Activated CD4-positive, alpha-beta T cell treated with anti-CD3 and anti-CD28 coated beads, Interleukin-2, Interleukin-4, amounts not matched to agents 100 ng/mL and 50 ng/mL, durations not matched to agents 16 hours and 8 hours (primary cell): ENCODE measurements at regions not wholly inside any gene's neighbourhood (a gene's known extent, or its start where the extent isn't known, plus 50 kb on each side); places are given as distances from the start of the nearest gene placed in this dataset.
"Not testable (repeated sequence)": the region's sequence is repeated elsewhere in the genome, so short reads cannot be mapped to it uniquely, and the experiment has no call there.

ENCODE experiments used
- DNase-seq: peaks from one replicate; pipeline ENCODE4 v3.0.0-alpha.2; 2020; ENCODE audit warnings: low spot score

DNA sequence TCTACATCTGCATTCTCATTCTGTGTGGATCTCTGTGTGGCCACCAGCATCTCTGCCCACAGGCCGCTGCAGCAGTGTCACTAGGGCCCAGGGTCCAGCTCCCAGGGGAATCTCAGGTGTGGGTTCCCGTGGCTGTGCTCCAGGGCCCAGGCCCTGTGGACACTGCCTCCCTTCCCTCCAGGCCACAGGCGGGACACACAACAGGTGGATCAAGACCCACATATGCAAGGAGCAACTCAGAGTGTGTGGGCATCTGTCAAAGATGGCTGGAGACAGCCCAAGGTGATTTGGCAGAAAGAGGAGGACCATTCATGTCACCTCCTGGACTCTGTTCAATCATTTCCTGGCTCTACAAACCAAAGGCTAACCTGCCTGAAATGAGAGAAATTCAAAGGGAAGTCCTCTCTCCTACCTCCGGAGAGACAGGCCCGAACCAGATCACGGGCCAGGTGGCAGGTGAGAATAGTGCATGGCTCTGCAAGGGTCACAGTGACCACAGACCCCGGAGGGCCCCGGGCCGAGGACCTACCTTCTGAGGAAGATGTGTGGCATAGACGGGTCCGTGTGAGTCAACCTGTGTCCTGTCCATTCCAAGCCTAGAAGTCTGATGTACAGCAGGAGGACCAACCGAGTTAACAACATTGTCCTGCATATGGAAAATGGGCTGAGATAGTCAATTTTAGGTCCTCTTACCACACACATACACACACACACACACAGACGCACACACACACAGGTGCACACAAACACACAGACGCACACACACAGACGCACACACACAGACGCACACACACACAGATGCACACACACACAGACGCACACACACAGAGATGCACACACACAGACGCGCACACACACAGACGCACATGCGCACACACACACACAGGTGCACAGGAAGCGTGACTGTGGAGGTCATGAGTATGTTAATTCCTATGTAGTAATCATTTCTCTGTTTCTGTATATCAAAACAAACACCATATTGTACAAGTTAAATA is 1068.5 kb downstream of the BRD1 start:
- no peak for DNase-seq

DNA sequence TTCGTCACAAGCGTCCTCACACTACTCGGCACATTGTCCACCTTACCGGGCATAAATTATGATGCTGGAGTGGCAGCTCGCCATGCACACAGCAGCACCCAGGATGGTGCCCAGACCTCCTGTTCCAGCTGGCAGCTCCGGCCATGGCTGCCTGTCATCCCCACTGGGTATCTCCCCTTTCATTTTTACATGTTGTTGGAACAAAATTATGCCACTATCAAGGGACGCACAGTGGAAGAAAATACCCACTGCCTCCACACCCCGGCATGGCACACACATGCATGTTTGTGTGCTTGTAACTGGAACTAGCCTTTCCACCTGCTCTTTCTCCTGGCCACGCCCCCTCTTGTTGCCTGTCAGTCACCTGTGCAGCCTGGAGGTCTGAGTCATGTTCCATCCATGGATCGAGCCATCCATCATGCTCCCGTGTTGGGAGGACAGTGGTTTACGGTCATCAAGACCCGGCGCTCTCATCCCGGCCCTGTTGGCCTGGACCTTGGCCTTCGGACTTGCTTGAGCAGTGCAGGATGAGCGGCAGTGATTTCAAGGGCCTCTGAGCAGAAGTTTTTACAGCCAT is 1069.6 kb downstream of the BRD1 start:
- no peak for DNase-seq

DNA sequence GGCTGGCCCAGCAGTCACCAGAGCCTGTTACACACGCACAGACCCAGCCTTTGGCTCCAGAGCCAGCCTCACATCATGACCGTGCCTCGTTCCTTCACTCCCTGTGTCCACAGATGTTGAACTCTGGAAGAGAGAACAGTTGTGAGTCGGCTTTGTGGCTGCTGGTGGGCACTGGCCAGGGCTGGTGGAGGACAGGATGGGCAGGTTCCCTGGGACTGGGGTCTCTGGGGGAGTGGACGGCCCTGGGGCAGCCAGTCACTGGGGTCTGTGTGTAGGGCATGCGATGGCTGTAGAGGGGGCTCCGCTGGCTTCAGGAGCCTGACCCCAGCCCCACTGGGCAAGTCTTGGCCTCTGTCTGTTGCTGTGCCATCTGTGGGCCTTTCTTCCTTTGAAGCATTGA is 1070.1 kb downstream of the BRD1 start:
- no peak for DNase-seq

DNA sequence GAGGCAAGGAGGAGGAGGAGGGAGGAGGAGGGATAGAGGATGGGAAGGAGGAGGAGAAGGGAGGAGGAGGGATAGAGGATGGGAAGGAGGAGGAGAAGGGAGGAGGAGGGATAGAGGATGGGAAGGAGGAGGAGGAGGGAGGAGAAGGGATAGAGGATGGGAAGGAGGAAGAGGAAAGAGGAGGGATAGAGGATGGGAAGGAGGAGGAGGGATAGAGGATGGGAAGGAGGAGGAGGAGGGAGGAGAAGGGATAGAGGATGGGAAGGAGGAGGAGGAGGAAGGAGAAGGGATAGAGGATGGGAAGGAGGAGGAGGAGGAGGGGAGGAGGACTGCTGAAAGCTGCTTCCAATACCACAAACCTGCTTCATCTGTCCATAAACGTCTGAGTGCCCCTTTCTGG is 1070.5 kb downstream of the BRD1 start:
- DNase-seq = not testable (repeated sequence)

DNA sequence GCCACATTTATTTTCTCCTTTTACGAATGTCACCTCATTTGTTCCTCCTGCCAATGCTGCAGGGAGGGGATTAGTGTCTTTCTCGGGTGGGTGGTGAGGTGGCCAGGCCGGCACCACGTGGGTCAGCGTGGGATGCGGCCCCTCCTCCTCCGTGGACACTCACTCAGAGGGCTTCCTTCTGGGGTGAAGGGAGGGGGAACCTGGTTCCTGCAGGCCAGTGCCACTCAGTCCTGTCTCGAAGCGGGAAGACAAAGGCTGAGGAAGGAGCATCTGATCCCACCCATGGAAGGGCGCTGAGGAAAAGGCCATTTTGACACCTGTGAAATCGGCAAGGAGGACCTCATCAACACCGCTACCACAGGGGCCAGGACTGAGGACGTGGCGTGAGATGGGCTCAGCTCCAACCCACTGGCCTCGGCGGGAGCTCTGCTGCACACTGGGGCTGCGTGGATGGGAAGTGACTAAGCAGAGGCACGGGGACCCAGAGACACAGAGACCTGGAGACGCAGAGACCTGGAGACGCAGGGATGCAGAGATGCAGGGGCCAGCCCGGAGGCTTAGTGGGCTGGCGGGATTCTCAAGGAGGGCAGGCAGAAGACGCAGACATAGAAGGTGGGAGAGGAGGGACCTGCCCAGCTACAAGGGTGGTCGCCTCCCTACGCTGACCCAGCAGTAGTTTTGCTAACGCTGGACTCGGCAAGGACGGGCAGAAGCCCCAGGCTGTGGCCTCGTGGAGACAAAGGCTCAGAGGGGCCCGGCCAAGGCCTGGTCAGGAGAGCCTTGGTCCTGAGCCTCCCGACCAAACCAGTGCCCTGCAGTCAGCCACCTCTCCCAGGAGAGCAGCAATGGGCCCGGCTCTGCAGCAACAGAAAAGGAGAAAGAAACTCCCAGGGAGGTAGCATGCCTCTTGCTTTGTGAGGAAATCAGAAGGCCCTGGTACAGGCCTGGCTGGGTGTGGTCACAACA is 1071.2 kb downstream of the BRD1 start:
- no peak for DNase-seq

DNA sequence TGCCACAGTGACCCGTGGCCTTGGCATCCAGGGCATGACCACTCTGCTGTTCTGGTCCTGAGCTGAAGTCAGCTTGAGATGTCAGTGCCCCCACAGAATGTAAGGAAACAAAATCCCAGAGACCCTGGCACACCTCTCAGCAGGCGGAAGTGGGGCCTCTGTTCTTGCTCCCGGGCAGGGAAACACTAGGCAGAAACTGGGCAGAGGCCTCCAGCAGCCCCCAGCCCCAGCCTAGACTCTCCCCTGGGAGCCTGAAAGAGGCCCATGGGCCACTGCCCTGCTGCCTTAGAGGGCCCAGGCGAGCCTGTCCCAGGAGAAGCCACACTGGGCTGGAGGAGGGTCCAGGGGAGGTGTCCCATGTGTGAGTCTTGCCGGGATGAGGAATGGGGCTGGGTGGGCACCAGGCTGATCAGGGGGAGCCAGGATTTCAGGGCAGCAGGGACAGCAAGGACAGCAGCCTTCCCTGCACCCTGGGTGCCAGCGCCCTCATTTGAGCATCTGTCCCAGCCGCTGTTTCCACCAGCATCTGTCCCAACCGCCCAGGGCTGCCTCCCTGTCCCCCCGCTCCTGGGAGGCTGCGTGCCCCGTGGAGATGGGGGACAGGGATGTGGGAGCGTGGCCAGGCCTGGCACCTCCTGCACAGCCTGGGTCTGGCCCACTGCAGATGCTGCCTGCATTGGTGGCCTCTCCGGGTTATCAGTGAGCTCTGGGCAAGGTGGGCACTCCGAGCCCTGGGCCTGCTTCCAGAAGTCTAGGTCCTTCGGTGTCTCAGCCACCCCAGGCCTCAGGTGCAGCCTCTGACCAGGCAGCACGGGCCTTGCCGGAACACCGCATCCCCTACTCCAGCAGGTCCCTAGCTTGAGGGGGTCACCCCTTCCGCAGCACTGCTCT is 1072.4 kb downstream of the BRD1 start:
- DNase-seq = no peak

DNA sequence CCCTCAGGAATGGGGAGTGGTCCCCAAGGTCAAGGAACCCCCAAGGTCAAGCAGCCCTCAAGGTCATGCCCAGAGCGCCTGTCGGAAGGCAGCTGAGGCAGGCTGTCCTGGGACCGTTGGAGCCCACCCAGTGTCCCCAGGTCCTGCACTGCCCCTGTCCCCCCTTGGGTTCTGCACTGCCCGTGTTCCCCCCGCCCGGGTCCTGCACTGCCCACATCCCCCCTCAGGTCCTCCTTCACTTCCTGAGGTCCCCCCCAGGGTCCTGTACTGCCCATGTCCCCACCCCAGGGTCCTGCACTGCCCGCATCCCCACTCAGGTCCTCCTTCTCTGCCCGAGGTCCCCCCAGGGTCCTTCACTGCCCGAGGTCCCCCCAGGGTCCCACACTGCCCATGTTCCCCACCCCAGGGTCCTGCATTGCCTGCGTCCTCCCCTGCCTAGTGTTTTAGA is 1073.0 kb downstream of the BRD1 start:
- no peak for DNase-seq

DNA sequence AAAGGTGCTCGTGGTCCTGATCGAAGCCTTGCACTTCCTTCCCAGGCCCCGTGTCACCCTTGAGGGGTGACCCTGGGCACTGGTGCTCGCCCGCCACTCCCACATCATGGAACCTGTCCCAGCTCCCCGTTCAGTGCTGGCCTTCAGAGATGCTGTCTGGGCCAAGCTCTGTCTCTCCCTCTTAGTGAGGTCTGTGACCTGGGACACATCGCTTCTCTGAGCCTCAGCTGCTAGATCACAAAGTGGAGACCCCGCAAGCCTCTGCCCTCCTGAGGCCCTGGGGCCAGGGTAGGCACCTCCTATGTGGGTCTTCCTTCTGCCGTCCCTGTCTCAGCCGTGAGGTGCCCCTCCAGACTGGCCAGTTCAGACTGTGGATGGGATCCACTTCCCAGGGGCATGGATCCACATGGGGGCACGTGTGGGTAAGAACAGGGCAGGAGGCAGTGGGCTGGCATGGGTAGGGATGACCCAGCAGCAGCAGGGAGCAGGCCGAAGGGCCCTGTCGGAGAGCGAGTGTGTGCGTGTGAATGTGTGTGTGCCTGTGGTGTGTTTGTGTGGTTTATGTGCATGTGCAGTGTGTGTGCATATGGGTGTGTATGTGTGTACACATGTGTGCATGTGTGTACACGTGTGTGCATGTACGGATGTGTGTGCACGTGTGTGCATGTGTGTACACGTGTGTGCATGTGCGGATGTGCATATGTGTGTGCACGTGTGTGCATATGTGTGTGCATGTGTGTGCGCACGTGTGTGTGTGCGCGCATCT is 1073.7 kb downstream of the BRD1 start:
- DNase-seq = no peak

DNA sequence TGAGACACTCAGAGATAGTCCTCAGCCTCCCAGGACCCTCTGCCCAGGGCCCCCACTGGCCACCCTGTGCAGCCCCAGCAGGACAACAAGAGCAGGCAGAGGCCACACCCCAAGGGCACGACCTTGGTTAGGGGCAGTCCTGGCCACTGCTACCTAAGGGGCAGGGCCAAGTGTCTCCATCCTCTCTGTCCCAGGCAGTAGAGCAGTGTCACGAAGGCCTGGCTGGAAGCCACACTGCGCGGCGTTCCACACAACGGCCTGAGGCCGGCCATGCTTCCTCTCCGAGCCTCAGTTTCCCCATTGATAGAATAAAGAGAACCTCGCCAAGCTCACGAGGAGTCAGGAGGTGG is 1074.3 kb downstream of the BRD1 start:
- DNase-seq = no peak

DNA sequence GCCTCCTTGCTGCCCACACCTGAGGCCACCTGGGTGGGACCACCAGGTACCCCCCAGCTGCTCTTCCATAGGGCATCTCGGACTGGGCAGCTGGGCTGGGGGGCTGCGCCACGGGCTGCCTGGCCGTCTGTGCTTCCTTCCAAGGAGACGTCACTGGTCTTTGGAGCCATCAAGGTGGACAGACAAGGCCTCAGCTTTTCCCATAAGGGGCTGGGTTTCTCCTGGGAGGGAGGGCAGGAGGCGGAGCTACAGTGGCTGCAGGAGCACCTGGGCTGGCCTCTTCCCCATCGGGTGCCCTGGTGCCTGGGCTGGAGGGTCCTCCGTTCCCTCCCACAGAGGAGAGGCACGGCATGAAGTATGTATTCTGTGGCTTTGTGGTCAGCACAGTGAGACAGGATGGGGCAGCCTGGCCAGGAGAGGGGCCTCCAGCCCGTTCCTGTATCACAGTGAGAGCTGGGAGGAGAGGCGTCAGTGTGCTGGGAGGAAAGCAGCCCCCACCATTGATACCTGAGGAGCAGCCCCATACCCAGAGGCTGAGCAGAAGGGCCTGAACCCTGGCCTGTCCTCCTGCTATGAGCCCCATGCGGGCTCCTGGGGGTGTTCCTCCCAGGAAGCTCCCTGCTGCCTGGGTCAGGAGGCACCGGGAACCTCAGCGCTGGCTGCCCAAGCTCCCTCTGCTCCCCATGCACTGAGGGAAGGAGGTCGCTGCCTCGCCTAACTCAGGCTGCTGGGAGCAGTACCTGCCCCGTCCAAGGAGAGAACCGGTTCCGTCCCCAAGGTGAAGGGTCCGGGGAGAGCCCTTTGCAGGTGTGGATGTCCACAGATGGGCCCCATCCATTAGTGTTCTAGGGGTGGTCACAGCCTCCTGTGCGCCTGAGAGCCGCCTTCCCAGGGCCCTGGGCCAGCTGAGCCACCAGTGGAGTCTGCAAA is 1075.0 kb downstream of the BRD1 start:
- no peak for DNase-seq

DNA sequence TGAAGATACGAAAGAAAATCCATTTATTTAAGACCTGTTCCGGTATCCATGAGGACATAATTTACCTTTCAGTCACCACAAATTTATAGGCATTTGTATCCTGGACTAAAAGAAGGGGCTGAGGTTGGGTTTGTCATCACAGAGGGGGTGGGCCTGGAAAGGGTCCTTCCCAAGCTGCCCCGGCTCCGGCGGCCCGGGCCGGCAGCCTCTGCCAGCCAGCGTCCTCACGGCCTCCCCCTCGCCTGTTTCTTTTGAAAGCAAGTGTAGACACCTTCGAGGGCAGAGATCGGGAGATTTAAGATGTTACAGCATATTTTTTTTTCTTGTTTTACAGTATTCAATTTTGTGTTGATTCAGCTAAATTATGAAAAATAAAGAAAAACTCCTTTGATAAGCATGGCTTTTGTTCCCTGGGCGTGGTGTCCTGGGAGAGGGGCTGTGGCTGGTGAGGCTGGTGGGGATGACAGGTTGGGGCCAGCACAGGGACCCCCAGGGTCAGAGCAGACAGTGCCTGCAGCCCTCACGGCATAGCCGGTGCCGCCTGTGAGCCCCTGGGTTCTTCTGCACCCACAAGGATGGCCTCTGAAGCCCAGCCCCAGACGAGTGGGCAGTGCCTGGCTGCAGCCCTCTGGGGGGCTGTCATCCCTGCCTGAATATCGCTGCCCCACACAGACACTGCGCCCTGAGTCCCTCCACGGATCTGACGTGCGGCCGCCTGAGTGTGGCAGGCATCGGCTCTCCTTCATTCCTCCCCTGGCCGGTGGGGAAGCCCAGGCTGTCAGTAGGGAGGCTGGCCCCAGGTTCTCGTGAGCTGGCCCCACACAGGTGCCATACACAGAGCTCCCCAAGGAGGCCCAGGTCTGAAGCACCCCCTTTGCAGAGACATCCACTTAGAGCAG is 1075.9 kb downstream of the BRD1 start:
- DNase-seq = no peak

DNA sequence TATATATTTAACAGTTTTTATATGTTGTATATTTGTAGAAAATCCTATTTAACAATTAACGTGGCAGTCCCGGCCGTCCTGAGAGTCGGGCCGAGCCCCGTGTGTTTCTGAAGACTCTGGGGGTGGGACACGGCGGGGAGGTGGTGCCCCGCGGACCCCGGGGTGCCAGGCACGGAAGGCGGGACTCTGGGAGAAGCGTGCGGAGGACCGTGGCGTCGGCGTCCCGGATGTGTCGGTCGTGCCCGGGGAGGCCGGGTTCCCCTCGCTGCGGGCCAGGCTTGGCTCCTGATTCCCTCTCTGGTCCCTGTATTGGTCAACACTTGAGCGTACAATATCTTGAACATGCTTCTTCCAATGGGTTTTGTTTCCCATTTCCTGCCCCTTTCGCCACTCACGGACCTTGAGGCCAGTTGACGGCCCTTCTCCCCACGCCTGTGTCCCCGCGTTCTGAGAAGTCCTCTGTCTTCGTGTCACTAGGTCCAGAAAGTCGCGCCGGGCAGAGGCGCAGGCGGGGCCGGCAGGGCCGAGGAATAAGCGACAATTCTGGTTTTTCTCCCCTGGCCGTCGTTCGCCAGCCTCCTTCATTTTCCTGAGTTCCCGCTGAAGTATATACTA is 1076.7 kb downstream of the BRD1 start:
- no peak for DNase-seq

DNA sequence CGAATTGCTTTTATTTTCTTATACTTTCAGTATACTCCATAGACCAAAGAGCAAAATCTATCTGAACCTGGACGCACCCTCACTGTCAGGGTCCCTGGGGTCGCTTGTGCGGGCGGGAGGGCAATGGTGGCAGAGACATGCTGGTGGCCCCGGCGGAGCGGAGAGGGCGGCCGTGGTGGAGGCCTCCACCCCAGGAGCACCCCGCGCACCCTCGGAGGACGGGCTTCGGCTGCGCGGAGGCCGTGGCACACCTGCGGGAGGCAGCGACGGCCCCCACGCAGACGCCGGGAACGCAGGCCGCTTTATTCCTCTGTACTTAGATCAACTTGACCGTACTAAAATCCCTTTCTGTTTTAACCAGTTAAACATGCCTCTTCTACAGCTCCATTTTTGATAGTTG is 1077.4 kb downstream of the BRD1 start:
- no peak for DNase-seq

DNA sequence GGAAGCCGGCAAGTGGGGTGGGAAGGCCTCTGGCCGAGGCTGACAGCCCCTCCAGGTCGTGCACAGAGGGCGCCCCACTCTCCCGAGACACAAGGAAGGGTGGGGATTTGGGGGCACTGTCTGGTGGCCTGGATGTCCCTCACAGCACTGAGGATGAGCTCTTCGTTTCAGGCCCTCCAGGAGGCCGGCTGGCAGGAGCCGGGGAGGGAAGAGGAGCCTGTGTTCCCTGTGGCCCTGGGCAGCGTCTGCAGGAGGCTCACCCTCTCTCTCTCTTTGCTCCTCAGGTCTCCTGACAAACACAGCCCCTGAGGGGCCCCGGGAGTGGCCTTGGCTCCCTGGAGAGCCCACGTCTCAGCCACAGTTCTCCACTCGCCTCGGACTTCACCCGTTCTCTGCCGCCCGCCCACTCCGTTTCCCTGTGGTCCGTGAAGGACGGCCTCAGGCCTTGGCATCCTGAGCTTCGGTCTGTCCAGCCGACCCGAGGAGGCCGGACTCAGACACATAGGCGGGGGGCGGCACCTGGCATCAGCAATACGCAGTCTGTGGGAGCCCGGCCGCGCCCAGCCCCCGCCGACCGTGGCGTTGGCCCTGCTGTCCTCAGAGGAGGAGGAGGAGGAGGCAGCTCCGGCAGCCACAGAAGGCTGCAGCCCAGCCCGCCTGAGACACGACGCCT is 1078.0 kb downstream of the BRD1 start:
- DNase-seq = no peak

DNA sequence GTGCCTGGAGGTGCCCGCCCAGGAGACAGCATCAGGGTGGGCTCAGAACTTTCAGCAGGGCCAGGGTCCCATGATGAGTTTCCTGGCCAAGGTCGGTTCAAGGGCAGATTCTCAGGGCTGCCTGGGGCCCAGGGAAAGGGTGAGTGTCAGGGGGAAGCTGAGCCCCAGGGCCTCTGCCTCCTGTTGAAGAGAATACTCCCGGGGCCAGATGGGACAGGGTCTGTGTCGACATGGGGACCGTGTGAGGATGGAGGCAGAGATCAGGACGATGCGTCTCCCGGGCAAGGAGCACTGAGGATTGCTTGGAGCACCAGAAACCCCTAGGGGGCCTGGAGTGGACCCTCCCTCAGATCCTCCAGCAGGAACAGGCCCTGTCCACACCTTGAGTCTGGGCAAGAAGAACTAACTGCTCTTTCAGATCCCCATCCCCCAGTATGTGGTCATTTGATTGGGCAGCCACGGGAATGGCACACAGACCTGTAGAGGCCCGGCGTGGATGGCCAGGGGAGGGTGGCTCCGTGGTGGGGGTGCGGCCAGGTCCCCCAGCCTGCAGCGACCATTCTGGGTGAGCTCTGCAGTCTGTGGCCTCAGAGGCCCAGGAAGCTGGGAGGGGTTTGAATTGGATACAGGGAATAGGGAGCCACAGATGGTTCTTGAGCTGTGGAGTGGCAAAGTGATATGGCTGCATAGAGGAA is 1078.7 kb downstream of the BRD1 start:
- DNase-seq = no peak

DNA sequence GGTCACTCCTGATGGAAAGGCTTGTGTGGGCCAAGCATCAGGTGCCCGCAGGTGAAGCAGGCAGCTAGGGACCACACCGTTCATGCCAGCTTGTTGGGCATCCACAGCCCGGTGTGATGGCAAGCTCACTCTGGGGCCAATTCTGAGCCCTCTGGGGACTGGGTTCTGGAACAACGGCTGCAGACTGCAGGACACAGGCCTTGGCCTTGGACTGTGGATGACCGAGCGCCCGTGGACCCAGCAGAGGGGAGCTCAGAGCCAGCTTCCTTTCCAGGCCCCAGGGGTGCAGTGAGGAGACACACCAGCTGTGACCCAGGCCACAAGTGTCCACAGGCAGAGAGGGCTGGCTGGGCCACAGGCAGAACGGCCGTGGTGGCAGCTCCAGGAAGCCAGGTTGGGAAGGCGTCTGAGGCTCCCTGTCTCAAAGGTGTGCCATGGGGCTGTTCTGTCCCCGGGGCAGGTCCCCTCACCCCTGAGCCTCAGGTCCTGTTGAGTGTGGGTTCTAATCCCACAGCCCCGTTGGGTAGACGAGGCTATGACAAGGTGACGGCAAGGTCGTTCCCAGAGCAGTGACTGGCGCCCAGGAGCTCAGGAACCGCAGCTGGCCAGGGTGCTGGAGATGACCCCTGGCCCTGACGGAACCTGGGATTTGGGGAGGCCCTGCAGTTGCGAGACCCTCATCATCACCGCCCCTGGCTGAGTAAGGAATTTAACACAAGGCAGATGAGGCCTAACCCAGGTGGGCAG is 1079.4 kb downstream of the BRD1 start:
- no peak for DNase-seq
